Epithelial cell of esophagus (primary cell): ENCODE measurements at regions not wholly inside any gene's neighbourhood (a gene's known extent, or its start where the extent isn't known, plus 50 kb on each side); places are given as distances from the start of the nearest gene placed in this dataset.
"Not testable (repeated sequence)": the region's sequence is repeated elsewhere in the genome, so short reads cannot be mapped to it uniquely, and the experiment has no call there.

Experiments used
- DNase-seq: peaks from one replicate; pipeline ENCODE4 v3.0.0; 2010; ENCODE audit warnings: low read depth
- H3K4me3 ChIP-seq: 2 replicates; pipeline ENCODE4 v1.5.1; 2011; ENCODE audit warnings: mild to moderate bottlenecking, low read length, control low read depth
- TF ChIP-seq, protein P1 (sequence below): IDR thresholded peaks from 2 replicates; pipeline ENCODE4 v1.5.1; 2011; ENCODE audit warnings: low read depth, mild to moderate bottlenecking, low read length, control low read depth, inconsistent platforms; ENCODE audit not compliant: insufficient read depth; ENCODE audit errors: missing control alignments

DNA sequence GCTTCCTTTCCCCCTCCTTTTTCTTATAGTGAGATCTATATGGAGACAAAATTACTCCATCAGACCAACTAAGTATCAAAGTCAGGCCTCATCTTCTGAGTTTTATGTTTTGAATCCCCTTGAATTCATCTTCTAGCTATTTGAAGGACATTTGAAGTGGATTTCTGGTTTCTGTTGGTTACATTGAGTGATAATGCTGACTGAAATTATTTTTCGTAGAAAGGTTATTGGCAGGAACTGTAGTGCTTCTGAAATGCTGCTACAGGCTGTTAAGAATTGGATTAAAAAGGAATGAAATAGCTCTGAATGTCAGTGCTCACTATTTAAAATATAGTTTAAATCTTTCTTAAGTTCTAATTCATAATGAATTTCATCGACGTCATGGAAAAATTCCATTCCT lies 361.0 kb upstream of the TMEFF2 start:
- TF ChIP-seq, protein P1, sequence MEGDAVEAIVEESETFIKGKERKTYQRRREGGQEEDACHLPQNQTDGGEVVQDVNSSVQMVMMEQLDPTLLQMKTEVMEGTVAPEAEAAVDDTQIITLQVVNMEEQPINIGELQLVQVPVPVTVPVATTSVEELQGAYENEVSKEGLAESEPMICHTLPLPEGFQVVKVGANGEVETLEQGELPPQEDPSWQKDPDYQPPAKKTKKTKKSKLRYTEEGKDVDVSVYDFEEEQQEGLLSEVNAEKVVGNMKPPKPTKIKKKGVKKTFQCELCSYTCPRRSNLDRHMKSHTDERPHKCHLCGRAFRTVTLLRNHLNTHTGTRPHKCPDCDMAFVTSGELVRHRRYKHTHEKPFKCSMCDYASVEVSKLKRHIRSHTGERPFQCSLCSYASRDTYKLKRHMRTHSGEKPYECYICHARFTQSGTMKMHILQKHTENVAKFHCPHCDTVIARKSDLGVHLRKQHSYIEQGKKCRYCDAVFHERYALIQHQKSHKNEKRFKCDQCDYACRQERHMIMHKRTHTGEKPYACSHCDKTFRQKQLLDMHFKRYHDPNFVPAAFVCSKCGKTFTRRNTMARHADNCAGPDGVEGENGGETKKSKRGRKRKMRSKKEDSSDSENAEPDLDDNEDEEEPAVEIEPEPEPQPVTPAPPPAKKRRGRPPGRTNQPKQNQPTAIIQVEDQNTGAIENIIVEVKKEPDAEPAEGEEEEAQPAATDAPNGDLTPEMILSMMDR = no peak
- no peak overlapping the region for H3K4me3 ChIP-seq
- no peak for DNase-seq

DNA sequence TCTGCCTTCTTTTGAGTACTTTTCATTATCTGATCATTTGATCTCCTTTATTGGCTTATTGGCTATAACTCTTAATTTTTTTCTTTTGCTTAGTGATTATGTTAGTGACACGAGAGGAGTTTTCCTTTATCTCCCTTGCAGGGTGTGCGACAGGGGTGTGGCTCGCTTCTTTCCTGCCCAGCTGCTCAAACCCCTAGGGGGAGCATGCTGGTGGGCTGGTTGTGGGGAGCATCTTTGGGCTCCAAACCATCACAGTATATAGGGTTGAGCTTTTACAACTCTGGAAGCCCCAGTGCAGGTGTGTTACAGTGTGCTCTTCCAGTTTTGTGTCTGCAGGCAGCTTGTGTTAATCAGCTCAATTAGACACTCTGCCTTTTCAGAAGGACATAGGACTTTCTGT lies 357.0 kb upstream of the TMEFF2 start:
- TF ChIP-seq, protein P1 = no peak
- H3K4me3 ChIP-seq = no peak overlapping the region
- DNase-seq = no peak

DNA sequence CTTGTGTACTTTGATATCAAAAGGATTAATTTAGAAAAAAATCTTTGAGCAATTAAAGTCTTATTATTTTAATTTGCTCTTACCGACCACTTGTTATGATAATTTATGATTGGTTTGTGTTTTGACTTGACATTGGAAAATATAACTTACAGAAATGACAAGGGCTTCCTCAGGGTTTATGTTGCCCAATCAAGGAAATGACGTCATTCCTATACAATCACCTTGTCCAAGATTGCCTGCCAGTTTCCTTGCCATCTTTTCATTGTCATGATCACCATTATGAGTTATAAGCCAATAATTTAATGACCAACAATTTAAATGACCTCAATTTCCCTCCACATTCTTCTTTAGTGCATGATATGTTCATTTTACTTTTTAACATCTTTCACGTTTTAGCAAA lies 351.8 kb upstream of the TMEFF2 start:
- DNase-seq = peak; percentile 84
- H3K4me3 ChIP-seq = no peak overlapping the region
- TF ChIP-seq, protein P1 = no peak

DNA sequence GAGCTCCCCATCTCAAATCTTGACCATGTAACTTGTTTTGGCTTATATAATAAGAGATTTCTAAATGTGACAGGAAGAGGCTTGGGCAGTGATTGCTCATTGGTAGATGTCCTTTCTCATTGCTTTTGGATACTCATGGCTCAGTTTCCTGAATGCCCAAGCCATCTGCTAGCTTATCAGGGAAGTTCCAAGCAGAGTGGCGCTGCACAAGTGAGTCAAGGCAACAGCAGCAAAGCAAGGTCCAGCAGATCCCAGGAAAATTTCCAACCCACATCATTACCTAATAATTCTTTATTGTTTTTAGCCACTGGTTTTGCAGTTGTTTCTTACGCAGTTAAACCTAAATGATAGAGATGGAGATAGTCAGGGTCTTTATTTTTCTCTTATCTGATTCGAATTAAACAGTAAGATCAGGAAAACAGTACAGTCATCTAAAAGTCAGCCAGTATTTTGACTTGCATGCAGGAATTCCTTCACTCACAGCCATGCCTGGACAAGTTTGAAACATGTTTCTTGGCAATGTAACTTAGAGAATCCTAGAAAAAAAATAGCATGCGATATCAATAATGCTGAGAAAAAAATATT lies 349.7 kb upstream of the TMEFF2 start:
- TF ChIP-seq, protein P1 = no peak
- no peak overlapping the region for H3K4me3 ChIP-seq
- peak; percentile 91 for DNase-seq

DNA sequence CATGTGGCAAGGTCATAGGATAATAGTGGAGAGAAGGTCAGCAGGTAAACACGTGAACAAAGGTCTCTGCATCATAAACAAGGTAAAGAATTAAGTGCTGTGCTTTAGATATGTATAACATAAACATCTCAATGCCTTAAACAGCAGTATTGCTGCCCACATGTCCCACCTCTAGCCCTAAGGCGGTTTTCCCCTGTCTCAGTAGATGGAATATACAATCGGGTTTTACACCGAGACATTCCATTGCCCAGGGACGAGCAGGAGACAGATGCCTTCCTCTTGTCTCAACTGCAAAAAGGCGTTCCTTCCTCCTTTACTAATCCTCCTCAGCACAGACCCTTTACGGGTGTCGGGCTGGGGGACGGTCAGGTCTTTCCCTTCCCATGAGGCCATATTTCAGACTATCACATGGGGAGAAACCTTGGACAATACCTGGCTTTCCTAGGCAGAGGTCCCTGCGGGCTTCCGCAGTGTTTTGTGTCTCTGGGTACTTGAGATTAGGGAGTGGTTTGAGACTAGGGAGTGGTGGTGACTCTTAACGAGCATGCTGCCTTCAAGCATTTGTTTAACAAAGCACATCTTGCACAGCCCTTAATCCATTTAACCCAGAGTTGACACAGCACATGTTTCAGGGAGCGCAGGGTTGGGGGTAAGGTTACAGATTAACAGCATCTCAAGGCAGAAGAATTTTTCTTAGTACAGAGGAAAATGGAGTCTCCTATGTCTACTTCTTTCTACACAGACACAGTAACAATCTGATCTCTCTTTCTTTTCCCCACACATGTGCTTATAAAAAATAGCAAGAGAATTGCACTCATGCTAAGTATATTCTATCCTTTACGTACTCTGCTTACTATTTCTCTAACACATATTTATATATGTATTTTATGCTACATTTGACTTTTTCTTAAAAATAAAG lies 347.7 kb upstream of the TMEFF2 start:
- DNase-seq = peak; percentile 26
- not testable (repeated sequence) for H3K4me3 ChIP-seq

DNA sequence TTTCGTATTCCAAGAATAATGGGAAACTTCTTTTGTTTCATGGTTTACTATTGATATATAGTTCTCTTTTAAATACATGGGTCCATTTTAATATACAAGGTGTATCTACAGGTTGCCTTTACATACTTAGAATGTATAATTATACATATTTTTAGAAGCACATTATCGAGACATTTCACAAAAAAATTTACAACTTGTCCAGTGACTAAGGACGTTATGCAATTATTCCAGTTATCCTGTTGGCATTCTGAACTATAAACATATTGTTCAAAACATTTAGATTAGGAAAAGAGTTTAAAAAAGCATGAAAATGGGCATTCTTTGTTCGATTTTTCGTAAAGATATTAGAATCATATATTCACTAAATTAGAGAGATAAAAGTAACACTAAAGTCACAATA lies 344.6 kb upstream of the TMEFF2 start:
- H3K4me3 ChIP-seq = no peak overlapping the region
- DNase-seq = no peak
- TF ChIP-seq, protein P1 = no peak

DNA sequence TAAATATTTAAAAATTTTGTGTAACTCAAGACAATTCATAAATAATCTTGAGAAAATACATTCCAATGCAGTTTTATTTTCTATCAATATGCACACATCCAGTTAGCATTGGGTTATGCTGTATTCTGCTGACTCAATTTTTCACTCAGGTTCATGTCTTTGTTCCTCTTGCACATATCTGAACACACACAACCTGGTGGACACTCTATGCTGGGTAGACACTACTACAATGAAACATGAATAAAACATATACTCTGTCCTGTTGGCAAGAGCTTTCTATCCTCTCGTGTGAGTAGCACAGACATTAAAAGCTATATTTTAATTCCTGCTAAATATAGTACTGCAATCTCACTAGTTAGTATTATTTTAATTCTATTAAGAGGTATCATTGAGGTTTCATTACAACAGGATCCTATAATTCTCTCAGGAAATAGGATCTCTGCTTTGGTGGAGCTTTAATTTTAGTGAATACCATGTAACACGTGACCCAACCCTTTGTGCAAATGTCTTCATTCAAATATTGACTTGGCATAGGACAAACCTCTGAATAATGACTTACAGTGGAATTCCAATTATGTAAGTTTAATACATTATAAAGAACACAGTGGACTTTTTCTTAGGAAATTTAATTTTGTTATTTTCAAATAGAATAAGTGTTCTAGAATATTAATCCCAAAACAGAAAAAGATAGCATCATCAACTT lies 342.3 kb upstream of the TMEFF2 start:
- DNase-seq = no peak
- H3K4me3 ChIP-seq = no peak overlapping the region
- TF ChIP-seq, protein P1 = no peak
